HUDEP-2 (cell line): ENCODE measurements at regions not wholly inside any gene's neighbourhood (a gene's known extent, or its start where the extent isn't known, plus 50 kb on each side); places are given as distances from the start of the nearest gene placed in this dataset.

Experiments
- DNase-seq, 76 experiments: peaks; one replicate each; lab custom pipeline; 2025; ENCODE audit not compliant: unreplicated experiment in 76 of 76; lab: John Stamatoyannopoulos, UW

GRCh38 chr10:57806675-57807074 is 461.0 kb downstream of the IPMK start:
- no peak for DNase-seq

GRCh38 chr10:57799625-57800024 is 468.1 kb downstream of the IPMK start:
- no peak for DNase-seq

- DNase-seq = no peak
Measured at GRCh38 chr10:57798830-57799229, 468.9 kb downstream of the IPMK start.

GRCh38 chr10:57791546-57791945 is 476.1 kb downstream of the IPMK start:
- DNase-seq = no peak

- DNase-seq = no peak
Measured at GRCh38 chr10:57790703-57791102, 477.0 kb downstream of the IPMK start.

- DNase-seq = no peak
Measured at GRCh38 chr10:57788117-57788516, 479.6 kb downstream of the IPMK start.

GRCh38 chr10:57786850-57787750 is 480.6 kb downstream of the IPMK start:
- DNase-seq = no peak

- DNase-seq = no peak
Measured at GRCh38 chr10:57786331-57786730, 481.4 kb downstream of the IPMK start.

- DNase-seq = no peak
Measured at GRCh38 chr10:57785546-57785945, 482.1 kb downstream of the IPMK start.

GRCh38 chr10:57785068-57785467 is 482.6 kb downstream of the IPMK start:
- DNase-seq = no peak

GRCh38 chr10:57776688-57777432 is 490.8 kb downstream of the IPMK start:
- no peak for DNase-seq

GRCh38 chr10:57775250-57775649 is 492.4 kb downstream of the IPMK start:
- DNase-seq = no peak

GRCh38 chr10:57769298-57769697 is 498.4 kb downstream of the IPMK start:
- no peak for DNase-seq

GRCh38 chr10:57759777-57760176 is 507.9 kb downstream of the IPMK start:
- DNase-seq = no peak

GRCh38 chr10:57754803-57755202 is 512.9 kb downstream of the IPMK start:
- no peak for DNase-seq

GRCh38 chr10:57743711-57744110 is 524.0 kb downstream of the IPMK start:
- no peak for DNase-seq

- no peak for DNase-seq
Measured at GRCh38 chr10:57741751-57742150, 525.9 kb downstream of the IPMK start.

- no peak for DNase-seq
Measured at GRCh38 chr10:57723305-57723704, 544.4 kb downstream of the IPMK start.

- DNase-seq = peak in 1 of 76 experiments; percentile 4
Measured at GRCh38 chr10:57716884-57717283, 550.8 kb downstream of the IPMK start.

GRCh38 chr10:57715233-57715632 is 552.5 kb downstream of the IPMK start:
- DNase-seq = no peak

GRCh38 chr10:57707300-57707658 is 560.4 kb downstream of the IPMK start:
- no peak for DNase-seq
